ENCODE measurements at regions not wholly inside any gene's neighbourhood (a gene's known extent, or its start where the extent isn't known, plus 50 kb on each side); places are given as distances from the start of the nearest gene placed in this dataset.
"Not testable (repeated sequence)": the region's sequence is repeated elsewhere in the genome, so short reads cannot be mapped to it uniquely, and the experiment has no call there.

DNA sequence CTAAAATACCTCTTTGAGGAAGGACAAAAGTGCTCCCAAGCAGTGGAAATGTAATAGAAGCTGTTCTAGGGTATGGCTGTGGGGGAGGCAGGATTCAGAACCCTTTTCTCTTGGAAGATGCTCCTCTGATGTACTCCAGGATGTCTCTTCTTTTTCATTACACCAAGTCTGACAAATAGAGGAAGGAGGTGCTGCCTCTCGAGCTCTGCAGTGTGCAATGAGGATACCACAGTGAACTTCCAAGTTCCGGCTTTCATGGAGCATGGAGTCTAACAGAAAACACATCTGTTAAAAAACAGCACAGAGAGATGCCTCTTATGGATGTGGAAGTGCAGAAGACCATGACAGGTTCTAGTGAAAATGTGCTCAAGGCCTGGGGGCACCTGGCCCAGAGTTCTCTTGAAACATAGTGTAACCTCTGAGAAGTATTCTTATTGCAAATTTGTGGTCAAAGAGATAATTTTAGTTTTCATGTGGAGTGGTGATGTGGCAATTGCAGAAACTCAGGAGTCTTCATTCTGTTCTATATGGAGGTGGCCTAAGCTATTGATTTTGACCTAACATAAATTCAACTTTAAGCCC, 362.0 kb upstream of the CITED2 start:
- in situ Hi-C loops (cut with HindIII; ENCODE audit: low sequenced_read_pairs) = no loop called here

DNA sequence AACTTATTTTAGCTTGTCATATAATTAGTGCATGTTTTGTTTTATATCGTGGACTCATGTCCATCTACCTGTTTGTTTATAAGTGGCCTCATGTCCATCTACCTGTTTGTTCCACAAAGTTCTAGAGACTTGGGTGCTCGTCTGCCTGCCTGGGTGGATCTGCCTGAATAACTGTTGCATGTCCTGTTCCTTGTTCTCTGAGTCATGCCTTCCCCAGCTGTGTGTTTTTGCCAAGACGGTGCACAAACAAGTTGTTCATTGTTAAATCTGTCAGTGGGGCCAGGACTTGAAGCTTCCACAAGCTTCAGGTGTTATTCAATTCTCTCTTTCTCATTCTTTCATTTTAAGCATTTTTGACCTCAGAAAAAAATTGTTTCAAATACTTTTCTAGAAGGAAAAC, 358.0 kb upstream of the CITED2 start:
- in situ Hi-C loops (cut with HindIII; ENCODE audit: low sequenced_read_pairs) = no loop called here

GRCh38 chr6:139730340-139730974, 356.0 kb upstream of the CITED2 start:
- in situ Hi-C loops (cut with HindIII; ENCODE audit: low sequenced_read_pairs) = no loop called here

- in situ Hi-C loops (cut with HindIII; ENCODE audit: low sequenced_read_pairs) = no loop called here
These were observed 354.5 kb upstream of the CITED2 start for GRCh38 chr6:139728876-139729427.

DNA sequence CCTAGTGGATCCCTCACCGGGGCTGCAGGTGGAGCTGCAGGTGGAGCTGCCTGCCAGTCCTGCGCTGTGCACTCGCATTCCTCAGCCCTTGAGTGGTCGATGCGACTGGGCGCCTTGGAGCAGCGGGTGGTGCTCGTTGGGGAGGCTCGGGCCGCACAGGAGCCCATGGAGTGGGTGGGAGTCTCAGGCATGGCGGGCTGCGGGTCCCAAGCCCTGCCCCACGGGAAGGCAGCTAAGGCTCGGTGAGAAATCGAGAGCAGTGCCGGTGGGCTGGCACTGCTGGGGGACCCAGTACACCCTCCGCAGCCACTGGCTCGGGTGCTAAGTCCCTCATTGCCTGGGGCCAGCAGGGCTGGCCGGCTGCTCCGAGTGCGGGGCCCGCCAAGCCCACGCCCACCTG, 351.8 kb upstream of the CITED2 start:
- in situ Hi-C loops (cut with HindIII; ENCODE audit: low sequenced_read_pairs) = not testable (repeated sequence)

DNA sequence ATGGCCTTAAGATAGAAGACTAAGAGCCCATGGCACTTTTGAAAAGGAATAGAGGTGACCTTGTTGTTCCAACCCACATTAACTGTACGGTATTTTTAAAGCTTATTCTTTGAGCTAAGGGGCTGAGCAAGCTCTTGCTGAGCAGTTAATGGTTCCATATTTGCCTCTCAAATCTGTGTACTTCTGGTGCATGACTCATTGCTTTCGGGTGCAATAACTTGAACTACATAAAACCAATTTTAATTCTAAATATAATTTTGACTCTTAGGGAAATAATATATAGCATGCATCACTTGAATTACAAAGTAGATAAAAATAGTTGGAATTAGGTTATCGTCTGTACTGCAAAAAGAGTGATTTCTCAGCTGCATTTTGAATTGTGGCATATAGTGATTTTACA, 348.1 kb upstream of the CITED2 start:
- in situ Hi-C loops (cut with HindIII; ENCODE audit: low sequenced_read_pairs) = no loop called here

DNA sequence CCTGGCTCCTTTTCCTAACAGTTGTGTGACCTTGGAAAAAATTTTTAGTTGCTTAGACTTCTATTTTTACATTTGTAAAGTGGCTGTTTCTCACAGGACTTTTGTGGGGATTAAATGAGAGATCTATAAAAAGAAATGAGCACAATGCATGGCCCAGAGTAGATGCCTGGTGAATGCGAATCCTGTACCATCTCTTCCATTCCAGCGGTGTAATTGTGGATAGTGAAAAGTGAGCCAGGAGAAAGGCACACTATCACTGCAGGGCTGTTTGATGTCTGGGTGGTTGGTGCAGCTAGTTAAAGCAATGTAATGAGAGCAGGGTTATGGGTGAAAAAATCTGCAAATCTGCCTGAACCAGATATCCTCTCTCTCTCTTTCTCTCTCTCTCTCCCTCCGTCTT, 347.5 kb upstream of the CITED2 start:
- in situ Hi-C loops (cut with HindIII; ENCODE audit: low sequenced_read_pairs) = no loop called here

- in situ Hi-C loops (cut with HindIII; ENCODE audit: low sequenced_read_pairs) = no loop called here
These were observed 339.6 kb upstream of the CITED2 start for GRCh38 chr6:139713900-139714506.

DNA sequence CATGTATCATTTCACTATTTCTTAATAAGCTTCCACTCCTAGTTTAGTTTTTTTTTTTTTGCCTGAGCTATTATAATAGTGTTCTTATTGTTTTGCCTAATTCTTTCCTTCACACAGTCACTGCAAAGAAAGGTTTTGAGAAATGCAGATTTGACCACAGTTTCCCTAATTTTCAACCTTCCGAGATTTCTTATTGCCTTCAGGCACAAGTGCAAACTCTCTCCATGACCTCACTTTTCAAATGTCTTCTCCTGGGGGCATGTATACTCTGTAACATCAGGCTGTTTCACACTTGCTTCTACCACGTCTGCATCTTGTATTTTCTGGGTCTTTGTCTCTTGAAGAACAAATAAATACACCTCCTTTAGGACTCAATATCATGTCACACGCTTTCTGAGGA, 339.0 kb upstream of the CITED2 start:
- in situ Hi-C loops (cut with HindIII; ENCODE audit: low sequenced_read_pairs) = no loop called here

DNA sequence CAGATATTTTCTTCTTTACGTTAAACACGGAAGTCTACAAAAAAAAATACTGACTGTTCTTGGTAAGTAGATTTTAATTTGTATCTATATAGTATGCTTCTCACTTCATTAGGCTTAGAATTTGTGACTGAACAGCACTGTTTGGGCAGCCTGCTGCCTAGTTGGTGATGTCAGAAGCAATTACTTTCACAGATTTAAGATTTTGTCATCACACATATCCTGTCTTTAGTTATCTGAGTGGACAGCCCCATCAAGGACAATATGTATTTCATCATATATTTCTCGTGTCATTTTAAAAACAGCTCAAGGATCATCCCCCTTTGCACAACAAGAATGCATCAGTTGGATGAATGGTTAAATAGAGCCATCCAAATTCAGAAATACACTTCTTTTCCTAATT, 338.4 kb upstream of the CITED2 start:
- in situ Hi-C loops (cut with HindIII; ENCODE audit: low sequenced_read_pairs) = no loop called here

- in situ Hi-C loops (cut with HindIII; ENCODE audit: low sequenced_read_pairs) = no loop called here
These were observed 337.5 kb upstream of the CITED2 start for GRCh38 chr6:139711804-139712585.

- in situ Hi-C loops (cut with HindIII; ENCODE audit: low sequenced_read_pairs) = no loop called here
These were observed 336.1 kb upstream of the CITED2 start for GRCh38 chr6:139710556-139710955.

- in situ Hi-C loops (cut with HindIII; ENCODE audit: low sequenced_read_pairs) = no loop called here
These were observed 334.1 kb upstream of the CITED2 start for GRCh38 chr6:139708337-139709199.

DNA sequence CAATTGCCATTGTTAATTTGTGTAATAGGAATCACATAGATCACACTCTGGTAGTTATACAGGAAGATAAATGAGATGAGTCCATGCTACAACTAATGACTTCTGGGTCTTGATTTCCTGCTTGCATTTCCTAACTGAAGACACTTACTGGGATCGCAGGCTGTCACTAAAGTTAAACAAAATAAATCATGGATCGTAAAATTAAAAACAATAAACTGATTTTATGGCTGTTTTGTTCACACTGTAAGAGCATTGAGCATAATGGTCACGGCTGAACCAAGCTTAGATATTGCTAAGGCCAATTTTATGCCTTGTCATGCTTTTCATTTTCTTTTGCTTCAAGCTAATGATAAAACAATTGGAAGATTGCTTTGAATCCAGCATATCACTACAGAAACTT, 332.5 kb upstream of the CITED2 start:
- in situ Hi-C loops (cut with HindIII; ENCODE audit: low sequenced_read_pairs) = no loop called here

DNA sequence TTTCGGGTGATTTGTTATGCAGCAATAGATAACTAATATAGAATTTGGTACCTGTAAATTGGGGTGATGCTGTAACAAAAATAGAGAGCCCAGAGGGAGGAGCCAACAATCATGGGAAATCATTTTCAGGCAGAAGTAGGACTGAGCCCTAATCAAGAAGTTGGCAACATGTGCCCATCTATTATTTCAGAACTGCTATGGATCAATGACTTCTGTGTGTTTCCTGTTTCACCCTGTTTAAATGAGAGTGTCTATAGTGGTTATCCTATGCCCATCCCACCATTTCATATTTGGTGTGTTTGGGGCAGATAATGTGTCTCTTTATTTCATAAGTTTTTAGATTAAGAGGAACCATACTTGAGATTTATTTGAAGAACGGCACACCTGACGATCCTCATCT, 330.8 kb upstream of the CITED2 start:
- in situ Hi-C loops (cut with HindIII; ENCODE audit: low sequenced_read_pairs) = no loop called here

- in situ Hi-C loops (cut with HindIII; ENCODE audit: low sequenced_read_pairs) = no loop called here
These were observed 329.3 kb upstream of the CITED2 start for GRCh38 chr6:139703780-139704179.

- in situ Hi-C loops (cut with HindIII; ENCODE audit: low sequenced_read_pairs) = no loop called here
These were observed 328.3 kb upstream of the CITED2 start for GRCh38 chr6:139702706-139703105.

- in situ Hi-C loops (cut with HindIII; ENCODE audit: low sequenced_read_pairs) = no loop called here
These were observed 327.2 kb upstream of the CITED2 start for GRCh38 chr6:139701695-139702094.

- in situ Hi-C loops (cut with HindIII; ENCODE audit: low sequenced_read_pairs) = no loop called here
These were observed 326.6 kb upstream of the CITED2 start for GRCh38 chr6:139701003-139701402.

DNA sequence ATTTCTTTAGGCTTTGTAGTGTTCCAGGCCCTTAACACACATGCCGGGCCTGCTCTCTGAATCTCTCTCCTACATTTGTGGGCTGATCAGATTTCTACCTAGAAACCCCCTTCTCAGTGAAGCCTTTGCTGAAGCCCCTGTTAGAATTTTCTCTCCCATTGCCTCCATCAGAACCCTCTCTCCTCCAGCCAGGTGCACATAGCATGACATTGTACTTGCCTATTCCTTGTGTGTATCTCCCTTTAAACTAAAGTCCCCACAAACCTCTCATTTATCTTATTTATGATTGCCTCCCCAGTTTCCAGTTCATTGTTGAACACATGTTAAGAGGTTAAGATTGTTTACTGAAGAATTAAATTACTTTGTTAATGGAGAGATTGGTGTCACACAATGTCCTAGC, 325.5 kb upstream of the CITED2 start:
- in situ Hi-C loops (cut with HindIII; ENCODE audit: low sequenced_read_pairs) = no loop called here

DNA sequence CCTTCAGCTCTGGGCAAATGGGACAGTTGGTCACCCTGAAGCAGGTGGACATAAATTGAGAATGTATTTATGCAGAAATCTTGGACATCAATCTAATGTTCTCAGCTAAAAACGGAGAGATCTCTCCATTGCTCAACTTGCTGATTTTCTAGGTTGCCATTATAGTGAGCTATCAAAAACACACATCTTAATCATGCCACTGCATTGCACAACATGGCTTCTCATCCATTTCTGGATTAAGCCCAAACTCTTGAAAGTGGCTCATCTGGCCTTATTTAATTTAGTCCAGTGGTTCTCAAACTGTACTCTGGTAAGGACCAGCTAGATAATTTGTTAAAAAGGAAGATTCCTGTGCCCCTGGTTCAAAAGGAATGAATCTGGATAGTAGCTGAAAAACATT, 324.9 kb upstream of the CITED2 start:
- in situ Hi-C loops (cut with HindIII; ENCODE audit: low sequenced_read_pairs) = no loop called here

Measured in DLD1 (cell line).